Erythroblast (primary cell): ENCODE measurements at regions not wholly inside any gene's neighbourhood (a gene's known extent, or its start where the extent isn't known, plus 50 kb on each side); places are given as distances from the start of the nearest gene placed in this dataset.

Source experiments
- GATA1 ChIP-seq: IDR thresholded peaks from 2 replicates; pipeline ENCODE4 v1.6.1; 2011; ENCODE audit warnings: low read depth, mild to moderate bottlenecking, control low read depth, low read length, moderate library complexity
- POLR2A ChIP-seq: IDR thresholded peaks from 2 replicates; pipeline ENCODE4 v1.6.1; 2011; ENCODE audit warnings: mild to moderate bottlenecking, low read length

DNA sequence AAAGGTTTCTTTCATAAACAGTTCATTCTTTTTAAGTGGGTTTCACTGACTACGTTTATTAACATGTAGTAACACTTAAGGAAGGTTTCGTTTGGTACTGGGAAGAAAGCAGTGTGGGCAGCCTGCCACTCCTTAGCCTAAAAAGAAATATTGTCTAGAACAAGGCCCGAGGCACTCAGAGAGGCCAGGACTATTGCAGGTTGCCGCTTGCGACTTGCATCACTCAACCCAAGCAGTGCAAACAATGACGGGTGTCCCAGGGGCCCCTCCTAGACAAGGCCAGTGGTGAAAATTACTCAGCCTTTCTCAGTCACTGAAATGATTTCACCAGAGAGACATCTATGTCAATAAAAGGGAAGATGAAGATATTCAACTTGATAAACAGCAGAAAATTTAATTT is 243.9 kb downstream of the SNX13 start:
- TF ChIP-seq POLR2A (no peak), GATA1 (no peak)
